Right atrium auricular region (tissue), 2 donors: ENCODE measurements at regions not wholly inside any gene's neighbourhood (a gene's known extent, or its start where the extent isn't known, plus 50 kb on each side); places are given as distances from the start of the nearest gene placed in this dataset.

Experiments
- DNase-seq: peaks from one replicate; pipeline ENCODE4 v3.0.0-alpha.2; 2019; ENCODE audit warnings: low spot score
- H3K27ac ChIP-seq, 2 donors: fragments of 200-600 bp; sonication (generic); 1 replicate in 1 of 2; 2 replicates in 1 of 2; pipeline ENCODE4 v1.5.1; 2016 to 2019
- H3K27me3 ChIP-seq, 2 donors: fragments of 200-600 bp; sonication (generic); one replicate each; pipeline versions ENCODE4 v1.5.1 to v1.6.0; 2017 to 2019
- H3K36me3 ChIP-seq: fragments of 200-600 bp; sonication (generic); one replicate; pipeline ENCODE4 v1.5.1; 2016
- H3K4me1 ChIP-seq, 2 donors: fragments of 200-600 bp; sonication (generic); one replicate each; pipeline versions ENCODE4 v1.5.1 to v1.6.0; 2017 to 2019
- H3K4me3 ChIP-seq, 2 donors: fragments of 200-600 bp; sonication (generic); 1 replicate in 1 of 2; 2 replicates in 1 of 2; pipeline ENCODE4 v1.5.1; 2017 to 2019; ENCODE audit warnings: mild to moderate bottlenecking in 1 of 2, moderate library complexity in 1 of 2
- H3K9me3 ChIP-seq, 2 donors: fragments of 200-600 bp; sonication (generic); one replicate each; pipeline ENCODE4 v1.5.1; 2019
- TF ChIP-seq, protein P1 (sequence below), 2 donors: fragments of 200-600 bp; sonication (generic); IDR thresholded peaks; one replicate each; pipeline ENCODE4 v1.5.1; 2019; ENCODE audit warnings: antibody characterized with exemption in 2 of 2

DNA sequence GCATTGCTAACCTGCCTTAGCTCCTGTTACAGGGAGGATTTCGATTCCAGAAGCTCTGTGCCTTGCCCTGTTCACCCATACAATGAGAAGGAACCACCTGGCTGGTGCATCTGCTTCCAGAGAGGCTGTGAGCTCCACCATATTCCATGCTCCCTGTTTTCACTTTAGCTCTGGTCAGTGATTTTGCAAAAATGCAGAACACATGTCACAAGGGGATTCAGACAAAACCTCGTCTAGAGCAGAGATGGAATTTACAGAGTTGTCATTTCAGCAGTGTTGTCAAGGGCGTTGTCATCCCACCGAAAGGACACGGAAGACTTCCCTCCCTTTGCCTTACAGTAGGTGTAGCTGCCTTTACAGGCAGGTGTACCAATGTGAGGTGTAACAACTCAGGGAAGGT lies 223.0 kb upstream of the ARID1B start:
- DNase-seq: no peak
- Histone ChIP-seq H3K4me3 (no peak overlapping the region), H3K27ac (no peak overlapping the region), H3K9me3 (no peaks in the 10 kb centered on the region), H3K27me3 (no peaks in the 10 kb centered on the region), H3K36me3 (no peaks in the 10 kb centered on the region), H3K4me1 (peaks cover 0 to 7% of the 10 kb centered on the region in 2 donors)
- TF ChIP-seq, protein P1, sequence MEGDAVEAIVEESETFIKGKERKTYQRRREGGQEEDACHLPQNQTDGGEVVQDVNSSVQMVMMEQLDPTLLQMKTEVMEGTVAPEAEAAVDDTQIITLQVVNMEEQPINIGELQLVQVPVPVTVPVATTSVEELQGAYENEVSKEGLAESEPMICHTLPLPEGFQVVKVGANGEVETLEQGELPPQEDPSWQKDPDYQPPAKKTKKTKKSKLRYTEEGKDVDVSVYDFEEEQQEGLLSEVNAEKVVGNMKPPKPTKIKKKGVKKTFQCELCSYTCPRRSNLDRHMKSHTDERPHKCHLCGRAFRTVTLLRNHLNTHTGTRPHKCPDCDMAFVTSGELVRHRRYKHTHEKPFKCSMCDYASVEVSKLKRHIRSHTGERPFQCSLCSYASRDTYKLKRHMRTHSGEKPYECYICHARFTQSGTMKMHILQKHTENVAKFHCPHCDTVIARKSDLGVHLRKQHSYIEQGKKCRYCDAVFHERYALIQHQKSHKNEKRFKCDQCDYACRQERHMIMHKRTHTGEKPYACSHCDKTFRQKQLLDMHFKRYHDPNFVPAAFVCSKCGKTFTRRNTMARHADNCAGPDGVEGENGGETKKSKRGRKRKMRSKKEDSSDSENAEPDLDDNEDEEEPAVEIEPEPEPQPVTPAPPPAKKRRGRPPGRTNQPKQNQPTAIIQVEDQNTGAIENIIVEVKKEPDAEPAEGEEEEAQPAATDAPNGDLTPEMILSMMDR (IDR thresholded peaks at IDR 0.05): no peak

DNA sequence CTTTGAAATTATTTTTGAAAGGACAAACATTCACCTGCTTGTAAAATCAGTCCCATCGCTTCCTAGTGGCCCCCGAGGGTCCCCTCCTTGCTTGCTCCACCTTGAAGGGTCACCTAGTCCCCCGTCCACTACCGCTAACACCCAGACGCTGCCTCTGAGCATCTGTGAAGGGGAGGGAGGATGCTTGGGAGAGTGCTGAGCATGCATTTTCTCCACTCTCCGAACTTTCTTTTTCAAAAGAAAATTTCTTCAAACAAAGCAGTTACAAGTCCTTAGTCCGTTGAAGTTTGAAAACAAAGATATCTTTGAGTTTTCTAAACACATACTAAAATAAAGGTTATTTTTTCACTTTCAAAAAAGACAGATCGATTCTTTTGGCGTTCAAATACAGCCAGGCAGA lies 224.3 kb upstream of the ARID1B start:
- DNase-seq: no peak
- Histone ChIP-seq H3K4me3 (no peak overlapping the region), H3K4me1 (peaks cover 0 to 5% of the 10 kb centered on the region in 2 donors), H3K27ac (no peak overlapping the region), H3K27me3 (no peaks in the 10 kb centered on the region), H3K36me3 (no peaks in the 10 kb centered on the region), H3K9me3 (no peaks in the 10 kb centered on the region)
- TF ChIP-seq, protein P1 (IDR thresholded peaks at IDR 0.05): no peak

- TF ChIP-seq, protein P1 (IDR thresholded peaks at IDR 0.05): no peak
- H3K9me3 ChIP-seq: no peaks in the 10 kb centered on the region
- no peak overlapping the region for H3K27ac ChIP-seq
- H3K27me3 ChIP-seq: no peaks in the 10 kb centered on the region
- H3K4me3 ChIP-seq: no peak overlapping the region
- H3K4me1 ChIP-seq: no peaks in the 10 kb centered on the region
- DNase-seq: no peak
- no peaks in the 10 kb centered on the region for H3K36me3 ChIP-seq
These were observed 226.2 kb upstream of the ARID1B start for GRCh38 chr6:156550949-156551348.

DNA sequence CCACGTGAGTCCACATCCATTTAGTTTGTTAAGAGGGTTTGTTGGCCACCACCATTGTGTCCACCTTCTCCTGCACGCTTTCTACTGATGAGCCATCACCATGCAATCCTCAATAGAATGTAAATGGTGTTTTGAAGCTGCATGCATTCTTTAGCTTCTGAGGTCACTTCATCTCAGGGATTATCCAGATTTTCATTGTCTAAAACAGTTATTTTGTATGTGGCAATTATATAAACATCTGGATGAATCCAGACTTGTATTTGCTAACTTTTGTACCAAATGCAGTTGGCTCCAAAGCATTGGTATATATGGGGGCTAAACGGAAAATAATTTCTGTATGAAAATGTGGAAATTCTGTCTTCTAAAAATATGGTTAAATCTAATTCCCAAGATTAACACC lies 231.2 kb upstream of the ARID1B start:
- Histone ChIP-seq H3K4me3 (no peak overlapping the region), H3K27ac (no peak overlapping the region), H3K36me3 (no peaks in the 10 kb centered on the region), H3K27me3 (no peaks in the 10 kb centered on the region), H3K4me1 (no peaks in the 10 kb centered on the region), H3K9me3 (no peaks in the 10 kb centered on the region)
- no peak for DNase-seq
- TF ChIP-seq, protein P1 (IDR thresholded peaks at IDR 0.05): no peak

GRCh38 chr6:156545021-156545420 lies 232.2 kb upstream of the ARID1B start:
- H3K27me3 ChIP-seq: no peaks in the 10 kb centered on the region
- no peaks in the 10 kb centered on the region for H3K4me1 ChIP-seq
- no peak overlapping the region for H3K4me3 ChIP-seq
- H3K9me3 ChIP-seq: no peaks in the 10 kb centered on the region
- no peak overlapping the region for H3K27ac ChIP-seq
- TF ChIP-seq, protein P1 (IDR thresholded peaks at IDR 0.05): no peak
- DNase-seq: no peak
- no peaks in the 10 kb centered on the region for H3K36me3 ChIP-seq

GRCh38 chr6:156544046-156544445 lies 233.1 kb upstream of the ARID1B start:
- TF ChIP-seq, protein P1 (IDR thresholded peaks at IDR 0.05): no peak
- no peaks in the 10 kb centered on the region for H3K9me3 ChIP-seq
- no peaks in the 10 kb centered on the region for H3K27me3 ChIP-seq
- no peaks in the 10 kb centered on the region for H3K4me1 ChIP-seq
- no peak overlapping the region for H3K27ac ChIP-seq
- no peak overlapping the region for H3K4me3 ChIP-seq
- H3K36me3 ChIP-seq: no peaks in the 10 kb centered on the region
- no peak for DNase-seq
